Naive thymus-derived CD8-positive, alpha-beta T cell (primary cell): ENCODE measurements at regions not wholly inside any gene's neighbourhood (a gene's known extent, or its start where the extent isn't known, plus 50 kb on each side); places are given as distances from the start of the nearest gene placed in this dataset.
"Not testable (repeated sequence)": the region's sequence is repeated elsewhere in the genome, so short reads cannot be mapped to it uniquely, and the experiment has no call there.

ENCODE experiments used
- ATAC-seq, 2 donors: fragments of 150-1000 bp; cut with Tn5 transposase in 1 of 2; sonication (Bioruptor Pico), chemical (Tn5 transposase) in 1 of 2; 1 replicate in 1 of 2; 2 replicates in 1 of 2; pipeline ENCODE4 v1.10.0; 2021; ENCODE audit warnings: mild to moderate bottlenecking in 2 of 2, moderate library complexity in 2 of 2
- POLR2A ChIA-PET: fragments of 350-600 bp; sonication (Branson Sonifier 250); formaldehyde crosslinking; loops from one replicate; lab custom pipeline; 2021; ENCODE audit warnings: antibody characterized with exemption; lab: Charles Lee
- DNase-seq, 10 donors: peaks; one replicate each; pipeline versions ENCODE4 v3.0.0 to v3.0.0-alpha.2; 2020 to 2022
- H3K27ac Mint-ChIP-seq, 10 donors: one replicate each; pipeline ENCODE4 v1.8.0; 2020 to 2022; ENCODE audit warnings: mild to moderate bottlenecking in 10 of 10, mixed read lengths in 10 of 10, moderate library complexity in 4 of 10, inconsistent platforms in 1 of 10
- H3K27me3 Mint-ChIP-seq, 5 donors: one replicate each; pipeline ENCODE4 v1.8.0; 2021 to 2022; ENCODE audit warnings: mixed read lengths in 5 of 5
- H3K36me3 Mint-ChIP-seq, 3 donors: one replicate each; pipeline ENCODE4 v1.8.0; 2020 to 2022; ENCODE audit warnings: mixed read lengths in 3 of 3, mild to moderate bottlenecking in 2 of 3, inconsistent platforms in 1 of 3
- H3K4me1 Mint-ChIP-seq, 4 donors: one replicate each; pipeline ENCODE4 v1.8.0; 2021 to 2022; ENCODE audit warnings: mixed read lengths in 4 of 4
- H3K4me3 Mint-ChIP-seq, 10 donors: one replicate each; pipeline ENCODE4 v1.8.0; 2020 to 2022; ENCODE audit warnings: mild to moderate bottlenecking in 10 of 10, mixed read lengths in 10 of 10, moderate library complexity in 6 of 10, inconsistent platforms in 1 of 10
- H3K9me3 Mint-ChIP-seq, 9 donors: one replicate each; pipeline ENCODE4 v1.8.0; 2020 to 2022; ENCODE audit warnings: mixed read lengths in 9 of 9, mild to moderate bottlenecking in 3 of 9, inconsistent platforms in 1 of 9, moderate library complexity in 1 of 9

GRCh38 chr13:44803390-44803789 lies 185.9 kb downstream of the NUFIP1 start:
- H3K9me3 Mint-ChIP-seq: no peaks in the 10 kb centered on the region
- ATAC-seq (no peak), DNase-seq (no peak)
- H3K27ac Mint-ChIP-seq: no peak overlapping the region
- POLR2A ChIA-PET: no interaction called here
- no peaks in the 10 kb centered on the region for H3K36me3 Mint-ChIP-seq
- no peaks in the 10 kb centered on the region for H3K4me1 Mint-ChIP-seq
- peaks cover 0 to 16% (median 0%) of the 10 kb centered on the region in 5 donors for H3K27me3 Mint-ChIP-seq
- H3K4me3 Mint-ChIP-seq: no peak overlapping the region

GRCh38 chr13:44802491-44802890 lies 186.8 kb downstream of the NUFIP1 start:
- no peak overlapping the region for H3K4me3 Mint-ChIP-seq
- H3K27me3 Mint-ChIP-seq: peaks cover 0 to 16% (median 0%) of the 10 kb centered on the region in 5 donors
- POLR2A ChIA-PET: no interaction called here
- no peaks in the 10 kb centered on the region for H3K9me3 Mint-ChIP-seq
- no peak overlapping the region for H3K27ac Mint-ChIP-seq
- H3K4me1 Mint-ChIP-seq: no peaks in the 10 kb centered on the region
- ATAC-seq (no peak), DNase-seq (no peak)
- H3K36me3 Mint-ChIP-seq: no peaks in the 10 kb centered on the region

- H3K27ac Mint-ChIP-seq: no peak overlapping the region
- no peaks in the 10 kb centered on the region for H3K4me1 Mint-ChIP-seq
- no peak for ATAC-seq
These were observed 187.3 kb downstream of the NUFIP1 start for GRCh38 chr13:44801990-44802389.

GRCh38 chr13:44800626-44801025 lies 188.6 kb downstream of the NUFIP1 start:
- DNase-seq (no peak), ATAC-seq (no peak)
- Mint-ChIP-seq H3K27me3 (peaks cover 0 to 16% (median 0%) of the 10 kb centered on the region in 5 donors), H3K4me3 (no peak overlapping the region), H3K9me3 (no peaks in the 10 kb centered on the region), H3K36me3 (no peaks in the 10 kb centered on the region), H3K4me1 (no peaks in the 10 kb centered on the region), H3K27ac (no peak overlapping the region)
- POLR2A ChIA-PET: no interaction called here

More at GRCh38 chr13:44801990-44802389, 187.3 kb downstream of the NUFIP1 start:
- POLR2A ChIA-PET: no interaction called here
- Mint-ChIP-seq H3K9me3 (no peaks in the 10 kb centered on the region), H3K27me3 (peaks cover 0 to 16% (median 0%) of the 10 kb centered on the region in 5 donors), H3K36me3 (no peaks in the 10 kb centered on the region), H3K4me3 (no peak overlapping the region)
- no peak for DNase-seq

- Mint-ChIP-seq H3K27ac (peak overlapping the region in 1 of 10 donors; percentile 5), H3K27me3 (peaks cover 0 to 5% (median 0%) of the 10 kb centered on the region in 5 donors), H3K36me3 (no peaks in the 10 kb centered on the region), H3K4me3 (no peak overlapping the region), H3K9me3 (no peaks in the 10 kb centered on the region), H3K4me1 (no peaks in the 10 kb centered on the region)
- ATAC-seq: no peak
- no peak for DNase-seq
- POLR2A ChIA-PET: no interaction called here
These were observed 191.6 kb downstream of the NUFIP1 start for GRCh38 chr13:44797685-44798084.

GRCh38 chr13:44796597-44797490 lies 192.4 kb downstream of the NUFIP1 start:
- no peak for ATAC-seq
- Mint-ChIP-seq H3K27ac (no peak overlapping the region), H3K9me3 (no peaks in the 10 kb centered on the region), H3K4me1 (no peaks in the 10 kb centered on the region), H3K36me3 (no peaks in the 10 kb centered on the region), H3K27me3 (peaks cover 0 to 5% (median 0%) of the 10 kb centered on the region in 5 donors), H3K4me3 (no peak overlapping the region)
- DNase-seq: no peak
- POLR2A ChIA-PET: no interaction called here

- H3K4me1 Mint-ChIP-seq, H3K9me3 Mint-ChIP-seq, H3K27me3 Mint-ChIP-seq, DNase-seq, H3K27ac Mint-ChIP-seq, H3K4me3 Mint-ChIP-seq, POLR2A ChIA-PET, ATAC-seq, H3K36me3 Mint-ChIP-seq: not testable (repeated sequence)
These were observed 193.2 kb downstream of the NUFIP1 start for GRCh38 chr13:44796039-44796438.

- H3K36me3 Mint-ChIP-seq: no peaks in the 10 kb centered on the region
- no peaks in the 10 kb centered on the region for H3K27me3 Mint-ChIP-seq
- POLR2A ChIA-PET: no interaction called here
- no peak for ATAC-seq
- no peaks in the 10 kb centered on the region for H3K4me1 Mint-ChIP-seq
- H3K27ac Mint-ChIP-seq: no peak overlapping the region
- no peak overlapping the region for H3K4me3 Mint-ChIP-seq
- no peak for DNase-seq
- H3K9me3 Mint-ChIP-seq: no peaks in the 10 kb centered on the region
These were observed 194.1 kb downstream of the NUFIP1 start for GRCh38 chr13:44795176-44795575.

GRCh38 chr13:44792096-44792495 lies 197.2 kb downstream of the NUFIP1 start:
- no peaks in the 10 kb centered on the region for H3K27me3 Mint-ChIP-seq
- H3K4me3 Mint-ChIP-seq: no peak overlapping the region
- ATAC-seq (no peak), DNase-seq (no peak)
- peaks cover 0 to 2% (median 0%) of the 10 kb centered on the region in 4 donors for H3K4me1 Mint-ChIP-seq
- no peaks in the 10 kb centered on the region for H3K36me3 Mint-ChIP-seq
- H3K9me3 Mint-ChIP-seq: no peaks in the 10 kb centered on the region
- POLR2A ChIA-PET: no interaction called here
- no peak overlapping the region for H3K27ac Mint-ChIP-seq

- peaks cover 0 to 2% (median 0%) of the 10 kb centered on the region in 4 donors for H3K4me1 Mint-ChIP-seq
- H3K4me3 Mint-ChIP-seq: no peak overlapping the region
- no peaks in the 10 kb centered on the region for H3K9me3 Mint-ChIP-seq
- H3K27ac Mint-ChIP-seq: no peak overlapping the region
- H3K27me3 Mint-ChIP-seq: no peaks in the 10 kb centered on the region
- DNase-seq (no peak), ATAC-seq (no peak)
- H3K36me3 Mint-ChIP-seq: no peaks in the 10 kb centered on the region
- POLR2A ChIA-PET: no interaction called here
These were observed 199.0 kb downstream of the NUFIP1 start for GRCh38 chr13:44790289-44790688.

GRCh38 chr13:44787617-44788016 lies 201.7 kb downstream of the NUFIP1 start:
- Mint-ChIP-seq H3K4me3 (no peak overlapping the region), H3K27me3 (peaks cover 0 to 3% (median 0%) of the 10 kb centered on the region in 5 donors), H3K27ac (no peak overlapping the region), H3K4me1 (peaks cover 0 to 2% (median 0%) of the 10 kb centered on the region in 4 donors), H3K9me3 (no peaks in the 10 kb centered on the region), H3K36me3 (no peaks in the 10 kb centered on the region)
- POLR2A ChIA-PET: no interaction called here
- no peak for ATAC-seq
- DNase-seq: no peak

- Mint-ChIP-seq H3K4me3 (no peak overlapping the region), H3K27me3 (peaks cover 0 to 3% (median 0%) of the 10 kb centered on the region in 5 donors), H3K9me3 (no peaks in the 10 kb centered on the region), H3K36me3 (no peaks in the 10 kb centered on the region), H3K4me1 (peaks cover 0 to 2% (median 0%) of the 10 kb centered on the region in 4 donors), H3K27ac (no peak overlapping the region)
- POLR2A ChIA-PET: no interaction called here
- DNase-seq (no peak), ATAC-seq (no peak)
These were observed 202.5 kb downstream of the NUFIP1 start for GRCh38 chr13:44786756-44787155.

- Mint-ChIP-seq H3K27ac (no peak overlapping the region), H3K9me3 (no peaks in the 10 kb centered on the region), H3K4me1 (peaks cover 0 to 2% (median 0%) of the 10 kb centered on the region in 4 donors), H3K36me3 (no peaks in the 10 kb centered on the region), H3K27me3 (peaks cover 0 to 3% (median 3%) of the 10 kb centered on the region in 5 donors), H3K4me3 (no peak overlapping the region)
- POLR2A ChIA-PET: no interaction called here
- DNase-seq (no peak), ATAC-seq (no peak)
These were observed 203.9 kb downstream of the NUFIP1 start for GRCh38 chr13:44785401-44785800.
